ENCODE measurements at regions not wholly inside any gene's neighbourhood (a gene's known extent, or its start where the extent isn't known, plus 50 kb on each side); places are given as distances from the start of the nearest gene placed in this dataset.
A peak's percentile ranks its signal among the peaks of the same experiment; 100 is the strongest.

DNA sequence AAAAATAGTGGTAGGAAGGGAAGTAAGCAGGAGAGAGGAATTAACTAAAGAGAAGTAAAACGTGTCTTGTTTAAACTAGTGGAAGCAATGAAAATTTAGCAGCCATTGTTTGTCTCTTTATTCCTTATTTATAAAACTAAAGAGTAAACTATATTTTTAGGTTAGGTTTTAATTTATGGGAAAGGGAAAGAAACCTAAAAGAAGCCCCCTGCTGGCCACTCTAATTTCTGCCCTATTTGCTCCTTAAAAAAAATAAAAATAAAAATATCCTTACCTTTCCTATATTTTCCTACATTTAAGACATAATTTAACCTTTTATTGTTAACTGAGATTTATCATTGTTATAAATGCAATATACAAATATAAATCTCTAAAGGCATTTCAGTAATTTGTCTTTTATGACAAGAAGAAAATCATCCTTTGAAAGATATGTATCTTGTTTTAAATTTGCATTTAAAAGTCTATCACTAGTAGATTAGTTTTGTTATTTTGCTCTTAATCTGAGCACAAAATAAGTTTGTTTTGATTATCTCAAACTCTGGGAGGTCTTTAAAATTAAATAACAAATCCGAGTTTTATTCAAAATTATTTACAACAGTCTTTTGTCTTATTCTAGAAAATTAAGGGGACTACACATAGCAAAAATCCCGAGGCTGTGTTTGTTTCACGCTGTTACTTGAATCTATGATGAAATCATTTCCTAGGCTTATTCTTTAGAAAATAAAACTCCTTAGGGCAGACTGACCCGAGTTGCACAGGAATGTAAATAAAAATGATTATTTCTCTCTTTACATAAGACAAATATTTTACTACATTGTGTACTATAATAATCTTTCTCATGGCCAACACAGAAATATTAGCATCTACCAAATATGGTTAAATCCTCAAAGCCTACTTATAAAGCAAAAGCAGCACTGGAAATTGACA is 201.7 kb downstream of the NRIP1 start:
- CTCF ChIA-PET: no interaction called here
- no TSS peak for BruUV-seq (replicated peaks)

GRCh38 chr21:14858311-14858710 is 206.5 kb downstream of the NRIP1 start:
- Histone ChIP-seq H3K4me2 (ENCODE audit: low read length) (no peak overlapping the region), H2AFZ (ENCODE audit: low read length) (no peak overlapping the region), H3K36me3 (ENCODE audit: low read depth, low read length) (no peaks in the 10 kb centered on the region), H3K4me1 (ENCODE audit: insufficient read depth, low read length) (peaks cover 4% of the 10 kb centered on the region), H3K27ac (ENCODE audit: low read length) (no peak overlapping the region), H3K9ac (ENCODE audit: low read length) (no peak overlapping the region), H3K27me3 (ENCODE audit: low read length) (no peaks in the 10 kb centered on the region), H3K9me2 (replicated peaks; ENCODE audit: low read length) (no peaks in the 10 kb centered on the region), H3F3A (ENCODE audit: low read length, unreplicated experiment) (no peaks in the 10 kb centered on the region), H3K4me3 (ENCODE audit: low read length) (no peak overlapping the region), H3K79me2 (ENCODE audit: low read length) (no peaks in the 10 kb centered on the region), H3K9me3 (ENCODE audit: low read length) (no peaks in the 10 kb centered on the region), H4K20me1 (ENCODE audit: low read length) (no peaks in the 10 kb centered on the region)
- ChIA-PET POLR2A (ENCODE audit: unreplicated experiment) (no interaction called here), CTCF (interaction anchor here (0.7 kb wide), 1 partner anchor 121 kb away, joined by 3 read pairs; no protein-coding TSS in a partner anchor)
- TF ChIP-seq EZH2phosphoT487 (IDR thresholded peaks at IDR 0.05; ENCODE audit: borderline replicate concordance, low read length): no peak
- TF ChIP-seq EZH2 (IDR thresholded peaks at IDR 0.05; ENCODE audit: low read length, unreplicated experiment): no peak
- TF ChIP-seq, protein P1, sequence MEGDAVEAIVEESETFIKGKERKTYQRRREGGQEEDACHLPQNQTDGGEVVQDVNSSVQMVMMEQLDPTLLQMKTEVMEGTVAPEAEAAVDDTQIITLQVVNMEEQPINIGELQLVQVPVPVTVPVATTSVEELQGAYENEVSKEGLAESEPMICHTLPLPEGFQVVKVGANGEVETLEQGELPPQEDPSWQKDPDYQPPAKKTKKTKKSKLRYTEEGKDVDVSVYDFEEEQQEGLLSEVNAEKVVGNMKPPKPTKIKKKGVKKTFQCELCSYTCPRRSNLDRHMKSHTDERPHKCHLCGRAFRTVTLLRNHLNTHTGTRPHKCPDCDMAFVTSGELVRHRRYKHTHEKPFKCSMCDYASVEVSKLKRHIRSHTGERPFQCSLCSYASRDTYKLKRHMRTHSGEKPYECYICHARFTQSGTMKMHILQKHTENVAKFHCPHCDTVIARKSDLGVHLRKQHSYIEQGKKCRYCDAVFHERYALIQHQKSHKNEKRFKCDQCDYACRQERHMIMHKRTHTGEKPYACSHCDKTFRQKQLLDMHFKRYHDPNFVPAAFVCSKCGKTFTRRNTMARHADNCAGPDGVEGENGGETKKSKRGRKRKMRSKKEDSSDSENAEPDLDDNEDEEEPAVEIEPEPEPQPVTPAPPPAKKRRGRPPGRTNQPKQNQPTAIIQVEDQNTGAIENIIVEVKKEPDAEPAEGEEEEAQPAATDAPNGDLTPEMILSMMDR (conservative IDR thresholded peaks at IDR 0.05; ENCODE audit: low read depth, low read length): no peak
- BruUV-seq (replicated peaks): no TSS peak
- no peak for ATAC-seq
- DNase-seq: no peak
- intact Hi-C loops (cut with micrococcal nuclease): loop anchor here (10.0 kb wide), 1 partner anchor 424 kb away; no protein-coding TSS in a partner anchor

More for the DNA sequence above, 201.7 kb downstream of the NRIP1 start:
- Histone ChIP-seq H3K27ac (ENCODE audit: low read length) (no peak overlapping the region), H3K79me2 (ENCODE audit: low read length) (no peaks in the 10 kb centered on the region), H3K9me2 (replicated peaks; ENCODE audit: low read length) (no peaks in the 10 kb centered on the region), H3F3A (ENCODE audit: low read length, unreplicated experiment) (no peaks in the 10 kb centered on the region), H2AFZ (ENCODE audit: low read length) (0 out of 2 replicates have a peak overlapping the region, but pooled peaks have one; percentile 44), H3K4me3 (ENCODE audit: low read length) (no peak overlapping the region), H3K9me3 (ENCODE audit: low read length) (no peaks in the 10 kb centered on the region), H3K4me1 (ENCODE audit: insufficient read depth, low read length) (peaks cover 28% of the 10 kb centered on the region), H3K4me2 (ENCODE audit: low read length) (no peak overlapping the region), H4K20me1 (ENCODE audit: low read length) (no peaks in the 10 kb centered on the region), H3K9ac (ENCODE audit: low read length) (no peak overlapping the region), H3K36me3 (ENCODE audit: low read depth, low read length) (no peaks in the 10 kb centered on the region), H3K27me3 (ENCODE audit: low read length) (no peaks in the 10 kb centered on the region)
- no peak for TF ChIP-seq EZH2 (IDR thresholded peaks at IDR 0.05; ENCODE audit: low read length, unreplicated experiment)
- no peak for TF ChIP-seq EZH2phosphoT487 (IDR thresholded peaks at IDR 0.05; ENCODE audit: borderline replicate concordance, low read length)
- TF ChIP-seq, protein P1 (conservative IDR thresholded peaks at IDR 0.05; ENCODE audit: low read depth, low read length): peak; percentile 74
- POLR2A ChIA-PET (ENCODE audit: unreplicated experiment): interaction anchor here (0.6 kb wide), 1 partner anchor 83 kb away, joined by 4 read pairs; no protein-coding TSS in a partner anchor
- no peak for ATAC-seq
- DNase-seq: peak; percentile 49
- intact Hi-C loops (cut with micrococcal nuclease): loop anchor here (2.0 to 5.0 kb wide), 4 partner anchors 329 to 729 kb away; no protein-coding TSS in a partner anchor

GRCh38 chr21:14857529-14857928 is 207.3 kb downstream of the NRIP1 start:
- Histone ChIP-seq H3K4me3 (ENCODE audit: low read length) (no peak overlapping the region), H3K4me2 (ENCODE audit: low read length) (no peak overlapping the region), H3K4me1 (ENCODE audit: insufficient read depth, low read length) (no peaks in the 10 kb centered on the region), H4K20me1 (ENCODE audit: low read length) (no peaks in the 10 kb centered on the region), H3K27ac (ENCODE audit: low read length) (no peak overlapping the region), H3K9ac (ENCODE audit: low read length) (no peak overlapping the region), H3F3A (ENCODE audit: low read length, unreplicated experiment) (no peaks in the 10 kb centered on the region), H3K27me3 (ENCODE audit: low read length) (no peaks in the 10 kb centered on the region), H3K36me3 (ENCODE audit: low read depth, low read length) (no peaks in the 10 kb centered on the region), H2AFZ (ENCODE audit: low read length) (no peak overlapping the region), H3K9me2 (replicated peaks; ENCODE audit: low read length) (no peaks in the 10 kb centered on the region), H3K79me2 (ENCODE audit: low read length) (no peaks in the 10 kb centered on the region), H3K9me3 (ENCODE audit: low read length) (no peaks in the 10 kb centered on the region)
- ATAC-seq: no peak
- no peak for TF ChIP-seq EZH2 (IDR thresholded peaks at IDR 0.05; ENCODE audit: low read length, unreplicated experiment)
- TF ChIP-seq, protein P1 (conservative IDR thresholded peaks at IDR 0.05; ENCODE audit: low read depth, low read length): no peak
- no peak for TF ChIP-seq EZH2phosphoT487 (IDR thresholded peaks at IDR 0.05; ENCODE audit: borderline replicate concordance, low read length)
- CTCF ChIA-PET: no interaction called here
- intact Hi-C loops (cut with micrococcal nuclease): loop anchor here (10.0 kb wide), 1 partner anchor 423 kb away; no protein-coding TSS in a partner anchor
- DNase-seq: no peak
- POLR2A ChIA-PET (ENCODE audit: unreplicated experiment): no interaction called here
- no TSS peak for BruUV-seq (replicated peaks)
